ENCODE measurements at regions not wholly inside any gene's neighbourhood (a gene's known extent, or its start where the extent isn't known, plus 50 kb on each side); places are given as distances from the start of the nearest gene placed in this dataset.
"Not testable (repeated sequence)": the region's sequence is repeated elsewhere in the genome, so short reads cannot be mapped to it uniquely, and the experiment has no call there.

- no peak for DNase-seq (ENCODE audit: low read depth in 3 of 3, low spot score in 2 of 3)
These were observed 107.2 kb upstream of the ECI2 start for GRCh38 chr6:4242601-4243000.

GRCh38 chr6:4240148-4240547 lies 104.8 kb upstream of the ECI2 start:
- DNase-seq (ENCODE audit: low read depth in 3 of 3, low spot score in 2 of 3): no peak

GRCh38 chr6:4225161-4225872 lies 89.9 kb upstream of the ECI2 start:
- DNase-seq (ENCODE audit: low read depth in 3 of 3, low spot score in 2 of 3): no peak

GRCh38 chr6:4224067-4224978 lies 88.9 kb upstream of the ECI2 start:
- DNase-seq (ENCODE audit: low read depth in 3 of 3, low spot score in 2 of 3): no peak

GRCh38 chr6:4220558-4220957 lies 85.2 kb upstream of the ECI2 start:
- DNase-seq (ENCODE audit: low read depth in 3 of 3, low spot score in 2 of 3): no peak

GRCh38 chr6:4218619-4219317 lies 83.4 kb upstream of the ECI2 start:
- not testable (repeated sequence) for DNase-seq (ENCODE audit: low read depth in 3 of 3, low spot score in 2 of 3)

DNA sequence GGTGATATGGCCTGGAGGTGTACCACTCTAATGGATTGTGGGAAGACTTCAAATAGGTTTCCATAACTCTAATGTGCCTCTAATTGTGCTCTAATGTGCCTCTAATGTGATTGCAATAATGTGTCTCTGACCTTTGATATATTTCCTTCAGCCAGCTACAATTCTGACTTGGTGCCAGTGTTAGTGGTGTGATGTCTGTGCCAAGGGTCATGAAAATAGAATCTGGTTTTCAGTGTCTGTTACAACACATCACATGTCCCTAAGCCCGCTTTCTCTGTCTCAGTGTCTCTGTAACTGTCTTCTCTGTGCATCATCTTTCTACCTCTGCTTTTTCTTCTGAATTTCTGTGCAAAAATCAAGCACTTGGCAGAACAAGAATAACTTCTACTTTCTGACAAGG lies 77.2 kb upstream of the ECI2 start:
- DNase-seq (ENCODE audit: low read depth in 3 of 3, low spot score in 2 of 3): no peak

GRCh38 chr6:4210629-4211419 lies 75.4 kb upstream of the ECI2 start:
- peak in 1 of 3 donors; percentile 6 for DNase-seq (ENCODE audit: low read depth in 3 of 3, low spot score in 2 of 3)

DNA sequence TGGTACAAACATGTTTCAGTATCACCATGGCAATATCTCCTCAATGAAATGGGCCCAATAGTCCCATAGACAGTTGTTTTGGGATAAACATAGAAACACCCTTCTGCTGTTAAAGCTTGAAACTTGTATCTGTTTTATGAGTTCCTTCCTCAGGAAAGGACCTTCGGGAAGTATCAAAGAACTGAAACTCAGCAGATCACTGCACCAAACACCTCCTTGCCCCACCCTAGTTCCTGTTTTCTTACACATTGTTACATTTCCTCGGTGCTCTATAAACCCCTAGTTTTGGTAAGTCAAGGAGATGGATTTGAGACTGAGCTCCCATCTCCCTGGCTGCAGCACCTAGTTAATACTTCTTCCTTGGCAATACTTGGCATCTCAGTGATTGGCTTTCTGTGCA lies 73.8 kb upstream of the ECI2 start:
- DNase-seq (ENCODE audit: low read depth in 3 of 3, low spot score in 2 of 3): no peak

GRCh38 chr6:4208158-4208557 lies 72.8 kb upstream of the ECI2 start:
- DNase-seq (ENCODE audit: low read depth in 3 of 3, low spot score in 2 of 3): no peak

- not testable (repeated sequence) for DNase-seq (ENCODE audit: low read depth in 3 of 3, low spot score in 2 of 3)
These were observed 68.5 kb upstream of the ECI2 start for GRCh38 chr6:4203642-4204417.

- no peak for DNase-seq (ENCODE audit: low read depth in 3 of 3, low spot score in 2 of 3)
These were observed 57.3 kb upstream of the ECI2 start for GRCh38 chr6:4192627-4193026.

DNA sequence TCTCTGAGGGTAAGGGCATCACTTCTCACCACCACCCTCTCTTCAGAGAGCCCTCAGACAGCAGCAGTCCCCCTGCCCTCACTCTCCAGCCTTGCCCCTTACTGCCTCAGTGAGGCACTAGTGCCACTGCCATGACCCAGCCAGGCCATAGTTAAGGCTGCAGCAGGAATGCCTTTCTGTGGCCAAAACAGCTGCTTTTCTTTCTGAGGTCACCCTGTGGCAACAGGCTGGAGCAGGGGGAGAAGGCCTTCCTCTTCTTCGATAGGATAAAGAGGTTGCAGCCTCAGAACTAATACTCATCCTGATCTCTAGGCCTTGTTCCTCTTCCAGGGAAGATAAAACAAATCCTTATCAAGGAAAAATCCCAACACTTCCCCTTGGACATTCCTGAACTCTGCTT lies 56.8 kb upstream of the ECI2 start:
- DNase-seq (ENCODE audit: low read depth in 3 of 3, low spot score in 2 of 3): no peak

DNA sequence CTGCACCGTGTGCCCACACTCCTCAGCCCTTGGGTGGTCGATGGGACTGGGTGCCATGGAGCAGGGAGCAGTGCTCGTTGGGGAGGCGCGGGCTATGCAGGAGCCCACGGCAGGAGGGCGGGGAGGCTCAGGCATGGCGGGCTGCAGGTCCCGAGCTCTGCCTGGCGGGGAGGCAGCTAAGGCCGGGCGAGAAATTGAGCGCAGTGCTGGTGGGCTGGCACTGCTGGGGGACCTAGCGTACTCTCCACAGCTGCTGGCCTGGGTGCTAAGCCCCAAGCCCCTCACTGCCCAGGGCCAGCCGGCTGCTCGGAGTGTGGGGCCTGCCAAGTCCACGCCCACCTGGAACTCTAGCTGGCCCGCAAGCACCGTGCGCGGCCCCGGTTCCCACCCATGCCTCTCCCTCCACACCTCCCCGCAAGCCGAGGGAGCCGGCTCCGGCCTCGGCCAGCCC lies 55.9 kb upstream of the ECI2 start:
- no peak for DNase-seq (ENCODE audit: low read depth in 3 of 3, low spot score in 2 of 3)

DNA sequence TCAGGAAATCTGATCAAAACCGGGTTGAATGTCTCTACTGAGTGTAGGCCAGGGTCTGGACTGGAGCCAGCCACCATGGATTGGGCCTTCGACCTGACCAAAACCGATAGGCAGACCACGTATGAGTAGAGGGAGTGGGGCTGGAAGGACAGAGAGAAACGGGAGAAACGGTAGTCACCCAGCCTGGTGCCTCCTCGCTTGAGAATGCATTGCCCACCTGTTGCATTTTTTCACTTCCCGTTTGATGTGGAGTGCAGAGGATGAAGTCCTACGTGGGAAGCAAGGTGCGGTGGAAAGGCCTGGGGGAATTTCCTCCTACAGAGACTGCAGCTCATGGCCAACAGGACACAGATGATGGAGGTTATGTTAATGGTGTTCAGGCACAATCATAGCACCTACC lies 53.9 kb upstream of the ECI2 start:
- no peak for DNase-seq (ENCODE audit: low read depth in 3 of 3, low spot score in 2 of 3)

DNA sequence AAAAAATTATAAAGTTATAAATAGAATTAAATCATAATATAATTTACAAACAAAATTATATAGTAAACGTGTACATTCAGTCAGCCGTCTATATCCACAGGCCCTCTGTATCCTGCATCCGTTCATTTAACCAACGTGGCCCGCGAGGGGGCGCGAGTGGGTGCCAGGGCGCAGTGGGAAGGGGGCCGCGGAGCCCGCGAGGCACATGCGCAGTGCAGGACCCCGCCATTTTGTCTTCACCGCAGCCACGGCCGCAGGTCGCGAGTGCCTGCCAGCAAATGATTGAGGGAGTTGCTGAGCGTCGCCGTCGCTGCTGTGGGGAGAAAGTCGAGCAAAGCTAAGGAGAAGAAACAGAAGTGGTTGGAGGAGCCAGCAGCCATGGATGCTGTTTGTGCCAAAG lies 53.4 kb upstream of the ECI2 start:
- DNase-seq (ENCODE audit: low read depth in 3 of 3, low spot score in 2 of 3): no peak

GRCh38 chr6:4187480-4187879 lies 52.1 kb upstream of the ECI2 start:
- DNase-seq (ENCODE audit: low read depth in 3 of 3, low spot score in 2 of 3): no peak

- no peak for DNase-seq (ENCODE audit: low read depth in 3 of 3, low spot score in 2 of 3)
These were observed 51.0 kb upstream of the ECI2 start for GRCh38 chr6:4186385-4186784.

- no peak for DNase-seq (ENCODE audit: low read depth in 3 of 3, low spot score in 2 of 3)
These were observed 50.5 kb upstream of the ECI2 start for GRCh38 chr6:4185846-4186245.

- no peak for DNase-seq (ENCODE audit: low read depth in 3 of 3, low spot score in 2 of 3)
These were observed 50.0 kb upstream of the ECI2 start for GRCh38 chr6:4185419-4185818.

Measured in right renal cortex interstitium (tissue), 3 donors.